GM13977 (cell line): ENCODE measurements at regions not wholly inside any gene's neighbourhood (a gene's known extent, or its start where the extent isn't known, plus 50 kb on each side); places are given as distances from the start of the nearest gene placed in this dataset.

ENCODE experiments used
- DNase-seq: peaks from one replicate; pipeline ENCODE4 v3.0.0; 2012; ENCODE audit warnings: low spot score
- in situ Hi-C: fragments of 300-500 bp; cut with MboI; formaldehyde crosslinking; loops from one replicate; pipeline ENCODE4 v1.12.0; 2022; ENCODE audit warnings: low sequenced_read_pairs, low pct_unique_long_range_greater_than_20kb, mixed read lengths, inconsistent platforms; ENCODE audit not compliant: unreplicated experiment
- TF ChIP-seq, protein P1 (sequence below): IDR thresholded peaks from 2 replicates; pipeline ENCODE4 v1.5.1; 2012; ENCODE audit warnings: mild to moderate bottlenecking, control low read depth; ENCODE audit not compliant: insufficient read depth; ENCODE audit errors: extremely low read depth, missing control alignments

GRCh38 chr2:163997466-163997865 is 261.7 kb upstream of the FIGN start:
- TF ChIP-seq, protein P1, sequence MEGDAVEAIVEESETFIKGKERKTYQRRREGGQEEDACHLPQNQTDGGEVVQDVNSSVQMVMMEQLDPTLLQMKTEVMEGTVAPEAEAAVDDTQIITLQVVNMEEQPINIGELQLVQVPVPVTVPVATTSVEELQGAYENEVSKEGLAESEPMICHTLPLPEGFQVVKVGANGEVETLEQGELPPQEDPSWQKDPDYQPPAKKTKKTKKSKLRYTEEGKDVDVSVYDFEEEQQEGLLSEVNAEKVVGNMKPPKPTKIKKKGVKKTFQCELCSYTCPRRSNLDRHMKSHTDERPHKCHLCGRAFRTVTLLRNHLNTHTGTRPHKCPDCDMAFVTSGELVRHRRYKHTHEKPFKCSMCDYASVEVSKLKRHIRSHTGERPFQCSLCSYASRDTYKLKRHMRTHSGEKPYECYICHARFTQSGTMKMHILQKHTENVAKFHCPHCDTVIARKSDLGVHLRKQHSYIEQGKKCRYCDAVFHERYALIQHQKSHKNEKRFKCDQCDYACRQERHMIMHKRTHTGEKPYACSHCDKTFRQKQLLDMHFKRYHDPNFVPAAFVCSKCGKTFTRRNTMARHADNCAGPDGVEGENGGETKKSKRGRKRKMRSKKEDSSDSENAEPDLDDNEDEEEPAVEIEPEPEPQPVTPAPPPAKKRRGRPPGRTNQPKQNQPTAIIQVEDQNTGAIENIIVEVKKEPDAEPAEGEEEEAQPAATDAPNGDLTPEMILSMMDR = no peak
- in situ Hi-C loops = no loop called here
- DNase-seq = no peak

- in situ Hi-C loops = no loop called here
These were observed 254.7 kb upstream of the FIGN start for GRCh38 chr2:163990541-163990940.

GRCh38 chr2:163990101-163990500 is 254.3 kb upstream of the FIGN start:
- in situ Hi-C loops = no loop called here
- DNase-seq = no peak
- TF ChIP-seq, protein P1 = no peak

More at GRCh38 chr2:163990541-163990940, 254.7 kb upstream of the FIGN start:
- TF ChIP-seq, protein P1 = no peak
- no peak for DNase-seq

- no peak for DNase-seq
- TF ChIP-seq, protein P1 = no peak
- in situ Hi-C loops = no loop called here
These were observed 251.6 kb upstream of the FIGN start for GRCh38 chr2:163987175-163987940.

- in situ Hi-C loops = no loop called here
- DNase-seq = no peak
- TF ChIP-seq, protein P1 = no peak
These were observed 249.2 kb upstream of the FIGN start for GRCh38 chr2:163984986-163985385.

GRCh38 chr2:163983911-163984310 is 248.1 kb upstream of the FIGN start:
- no peak for DNase-seq
- TF ChIP-seq, protein P1 = no peak
- in situ Hi-C loops = no loop called here
